Right hindlimb (tissue), 1 donor: ENCODE measurements at regions not wholly inside any gene's neighbourhood (a gene's known extent, or its start where the extent isn't known, plus 50 kb on each side); places are given as distances from the start of the nearest gene placed in this dataset.

ENCODE experiments used
- DNase-seq: peaks from one replicate; pipeline ENCODE4 v3.0.0-alpha.2; 2018

DNA sequence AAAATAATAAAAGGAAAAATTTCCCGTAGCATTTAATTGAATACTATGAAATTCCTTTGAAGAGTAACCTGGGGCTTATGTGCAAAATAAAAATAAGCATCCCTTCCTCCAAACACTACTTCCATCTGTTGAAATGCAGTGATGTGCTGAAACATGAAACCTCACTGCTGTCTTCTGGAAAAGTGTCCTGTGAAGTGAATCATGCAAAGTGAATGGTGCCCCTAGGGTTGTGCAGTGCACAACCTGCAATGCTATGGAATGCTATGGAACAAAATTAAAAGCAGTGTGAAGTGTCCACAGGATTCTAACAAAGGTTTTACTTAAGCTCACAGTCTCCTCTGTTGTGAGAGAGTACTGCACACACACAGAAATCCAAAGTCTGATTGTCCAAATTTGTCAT, 480.9 kb downstream of the ETV1 start:
- DNase-seq = no peak

- DNase-seq = no peak
Observed at GRCh38 chr7:13518738-13519137, 470.7 kb downstream of the ETV1 start.

GRCh38 chr7:13524076-13524475, 465.4 kb downstream of the ETV1 start:
- no peak for DNase-seq

GRCh38 chr7:13532028-13532753, 457.3 kb downstream of the ETV1 start:
- no peak for DNase-seq

- no peak for DNase-seq
Observed at GRCh38 chr7:13538669-13539068, 450.8 kb downstream of the ETV1 start.

DNA sequence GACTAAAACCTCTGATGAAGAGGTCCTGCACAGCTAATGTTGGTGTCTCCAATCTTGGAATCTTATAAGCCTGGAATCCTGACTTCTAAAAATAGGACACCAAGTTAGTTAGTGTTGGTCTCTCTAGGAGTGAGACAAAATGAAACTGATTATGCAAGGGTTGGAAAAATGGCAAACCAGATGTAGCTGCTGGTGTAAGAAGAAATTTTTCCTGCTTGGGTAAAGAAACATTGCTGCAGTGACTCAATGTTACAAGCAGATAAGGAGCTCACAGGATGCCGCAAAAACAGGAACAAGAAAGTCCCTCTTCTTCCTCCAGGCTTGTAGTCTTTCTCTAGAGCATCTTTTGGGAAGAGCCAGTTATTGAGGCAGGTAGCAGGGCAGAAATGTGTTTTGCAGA, 449.0 kb downstream of the ETV1 start:
- no peak for DNase-seq

DNA sequence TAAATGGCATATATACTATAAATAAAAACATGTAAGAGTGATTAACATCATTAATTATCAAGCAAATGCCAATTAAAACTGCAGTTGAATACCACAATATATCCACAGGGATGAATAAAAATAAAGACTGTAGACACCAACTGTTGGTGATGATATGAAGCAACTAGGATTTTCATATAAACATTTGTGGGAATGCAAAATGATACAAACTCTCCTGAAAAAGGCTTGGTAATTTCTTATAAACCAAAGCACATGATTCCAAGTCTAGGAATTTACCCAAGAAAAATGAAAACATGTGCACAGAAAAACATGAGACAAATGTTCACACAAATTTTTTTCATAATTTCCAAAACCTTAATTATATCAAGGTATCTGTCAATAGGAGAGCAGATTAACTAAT, 448.1 kb downstream of the ETV1 start:
- no peak for DNase-seq

- no peak for DNase-seq
Observed at GRCh38 chr7:13542451-13542850, 447.0 kb downstream of the ETV1 start.

DNA sequence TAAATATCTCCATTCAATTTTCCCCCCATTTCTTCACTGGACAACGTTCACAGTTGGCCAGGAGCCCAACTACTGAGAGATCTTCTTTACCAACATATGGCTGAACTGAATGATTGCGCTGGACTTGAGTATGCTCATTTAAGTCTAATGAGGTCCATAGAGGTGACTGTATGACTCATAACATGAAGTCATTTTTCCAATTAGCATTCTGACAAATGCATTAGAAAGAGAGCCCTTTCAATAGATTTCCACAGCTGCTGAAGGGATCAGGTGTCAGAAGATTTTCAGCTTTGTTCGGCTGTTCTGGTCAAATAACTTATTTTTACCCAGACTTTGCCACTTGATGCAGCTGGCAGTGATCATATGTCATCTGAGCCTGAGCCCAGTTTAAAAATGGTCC, 438.0 kb downstream of the ETV1 start:
- DNase-seq = peak; percentile 43

GRCh38 chr7:13560441-13560840, 429.0 kb downstream of the ETV1 start:
- DNase-seq = no peak

GRCh38 chr7:13563257-13563656, 426.2 kb downstream of the ETV1 start:
- DNase-seq = no peak

- DNase-seq = no peak
Observed at GRCh38 chr7:13563680-13564079, 425.8 kb downstream of the ETV1 start.

- DNase-seq = no peak
Observed at GRCh38 chr7:13577566-13578145, 411.8 kb downstream of the ETV1 start.

- DNase-seq = no peak
Observed at GRCh38 chr7:13578294-13578693, 411.2 kb downstream of the ETV1 start.

GRCh38 chr7:13581097-13581496, 408.4 kb downstream of the ETV1 start:
- DNase-seq = no peak

- no peak for DNase-seq
Observed at GRCh38 chr7:13593854-13594253, 395.6 kb downstream of the ETV1 start.

DNA sequence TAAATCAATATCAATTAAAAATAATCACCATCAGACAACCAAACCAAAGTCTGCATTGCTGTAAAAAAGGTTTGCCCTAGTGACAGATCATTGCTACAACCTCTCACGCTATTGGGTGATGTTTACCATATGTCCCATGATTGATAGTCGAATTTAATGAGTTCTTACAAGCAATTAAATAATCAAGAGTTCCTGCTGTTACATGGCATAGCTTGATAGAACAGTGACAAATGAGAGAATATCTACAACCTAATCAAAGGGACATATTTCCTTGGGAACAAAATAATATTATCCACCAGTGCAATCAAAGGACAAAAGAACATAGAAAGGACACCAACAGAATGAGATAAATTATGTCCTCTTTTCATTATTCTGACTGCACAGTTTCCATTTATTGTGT, 387.4 kb downstream of the ETV1 start:
- no peak for DNase-seq

DNA sequence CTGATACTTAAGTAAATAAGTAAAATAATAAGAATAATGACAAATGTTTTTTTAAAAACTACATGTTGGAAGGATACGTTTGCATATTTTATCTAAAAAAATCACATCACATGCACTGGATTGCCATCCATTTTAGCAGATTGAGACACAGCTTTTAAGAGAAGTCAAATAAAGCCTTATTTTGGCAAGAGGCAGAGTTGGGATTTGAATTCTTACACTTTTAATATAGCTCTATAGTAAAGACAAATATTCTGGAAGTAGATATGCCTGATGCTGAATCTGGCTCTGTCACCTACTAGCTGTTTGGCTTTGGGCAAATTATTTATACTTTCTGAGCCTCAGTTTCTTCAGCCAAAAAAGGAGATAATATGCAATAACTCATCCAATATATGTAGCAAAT, 386.4 kb downstream of the ETV1 start:
- no peak for DNase-seq

GRCh38 chr7:13603661-13604060, 385.8 kb downstream of the ETV1 start:
- no peak for DNase-seq

DNA sequence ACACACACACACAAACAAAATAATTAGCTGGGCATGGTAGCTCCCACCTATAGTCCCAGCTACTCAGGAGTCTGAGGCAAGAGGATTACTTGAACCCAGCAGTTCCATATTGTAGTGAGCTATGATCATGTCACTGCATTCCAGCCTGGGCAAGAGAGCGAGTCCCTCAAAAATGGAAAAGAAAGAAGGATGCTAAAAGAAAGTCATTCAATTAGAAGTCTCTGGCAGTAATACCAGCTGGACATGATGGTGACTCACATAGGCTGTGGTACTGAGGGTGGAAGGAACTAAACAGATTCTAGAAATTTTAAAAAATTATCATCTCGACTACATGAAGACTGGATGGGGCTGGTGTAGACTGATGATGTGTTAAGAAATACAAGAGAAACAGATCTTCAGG, 385.3 kb downstream of the ETV1 start:
- DNase-seq = no peak

DNA sequence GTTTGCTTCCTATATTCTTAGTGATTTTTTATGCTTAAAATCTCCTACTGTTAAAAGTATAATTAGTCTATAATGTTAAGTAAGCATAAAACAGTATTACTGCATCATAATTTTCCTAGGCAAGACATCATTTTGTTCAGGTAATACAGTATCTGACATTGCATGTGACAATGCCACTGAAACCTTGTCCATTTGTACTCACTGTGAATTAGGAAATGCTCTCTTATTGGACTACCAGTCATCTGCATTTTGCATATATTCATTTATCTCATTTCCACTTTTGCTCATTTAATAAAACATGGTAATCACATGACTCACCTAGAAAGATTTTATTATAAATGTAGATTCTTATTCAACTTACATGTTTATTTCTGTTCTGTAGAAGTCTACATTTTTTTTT, 379.1 kb downstream of the ETV1 start:
- DNase-seq = no peak

DNA sequence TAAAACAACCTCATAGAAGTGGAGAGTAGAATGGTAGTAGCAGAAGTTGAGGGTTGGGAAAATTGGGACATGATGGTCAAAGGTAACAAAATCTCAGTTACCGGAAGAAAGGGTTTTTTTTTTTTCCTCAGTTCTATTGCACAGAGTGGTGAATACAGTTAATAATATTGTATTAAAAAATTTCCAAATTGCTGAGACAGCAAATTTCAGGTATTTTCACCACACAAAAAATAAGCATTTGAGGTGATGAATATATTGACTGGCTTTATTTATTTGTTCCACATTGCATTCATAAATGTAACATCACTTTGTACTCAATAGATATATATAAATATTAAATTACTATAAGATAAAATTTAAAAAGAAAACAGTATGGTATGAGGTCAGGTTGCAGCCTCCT, 373.8 kb downstream of the ETV1 start:
- DNase-seq = no peak

GRCh38 chr7:13627455-13627854, 362.0 kb downstream of the ETV1 start:
- DNase-seq = no peak

- DNase-seq = no peak
Observed at GRCh38 chr7:13628239-13629001, 361.0 kb downstream of the ETV1 start.
